WTC11 (cell line): ENCODE measurements at regions not wholly inside any gene's neighbourhood (a gene's known extent, or its start where the extent isn't known, plus 50 kb on each side); places are given as distances from the start of the nearest gene placed in this dataset.

Source experiments
- ATAC-seq: fragments of 200-7000 bp; cut with Tn5 transposase; 2 replicates; pipeline ENCODE4 v1.10.0; 2021; ENCODE audit warnings: mild to moderate bottlenecking, moderate library complexity
- CTCF ChIA-PET: fragments of 300-600 bp; sonication (Branson Sonifier 250); formaldehyde crosslinking; loops from one replicate; lab custom pipeline; 2021; ENCODE audit warnings: antibody characterized with exemption; lab: Charles Lee
- POLR2A ChIA-PET: fragments of 350-600 bp; sonication (Branson Sonifier 250); formaldehyde crosslinking; loops from one replicate; lab custom pipeline; 2021; ENCODE audit warnings: antibody characterized with exemption; lab: Charles Lee
- DNase-seq: peaks from one replicate; pipeline ENCODE4 v3.0.0; 2021; ENCODE audit warnings: low spot score
- H3K27ac Mint-ChIP-seq: 2 replicates; pipeline ENCODE4 v1.8.0; 2021; ENCODE audit warnings: mixed read lengths
- H3K27me3 Mint-ChIP-seq: 2 replicates; pipeline ENCODE4 v1.8.0; 2021; ENCODE audit warnings: low read depth, mild to moderate bottlenecking, moderate library complexity, mixed read lengths
- H3K36me3 Mint-ChIP-seq: 2 replicates; pipeline ENCODE4 v1.8.0; 2021; ENCODE audit warnings: mixed read lengths
- H3K4me1 Mint-ChIP-seq: 2 replicates; pipeline ENCODE4 v1.8.0; 2022; ENCODE audit warnings: mixed read lengths
- H3K4me3 Mint-ChIP-seq: 2 replicates; pipeline ENCODE4 v1.8.0; 2021; ENCODE audit warnings: mild to moderate bottlenecking, moderate library complexity, mixed read lengths
- H3K9me3 Mint-ChIP-seq: 2 replicates; pipeline ENCODE4 v1.8.0; 2021; ENCODE audit warnings: mixed read lengths
- AFF4 ChIP-seq: sonication (generic); formaldehyde crosslinking; IDR thresholded peaks from 2 replicates; pipeline ENCODE4 v1.8.1; 2023; ENCODE audit warnings: mild to moderate bottlenecking, missing genetic modification reagents, borderline replicate concordance
- ATF3 ChIP-seq: sonication (generic); formaldehyde crosslinking; conservative IDR thresholded peaks from 2 replicates; pipeline ENCODE4 v1.8.1; 2022; ENCODE audit warnings: mild to moderate bottlenecking, missing genetic modification reagents
- CTCF ChIP-seq: fragments of 200-600 bp; IDR thresholded peaks from 2 replicates; pipeline ENCODE4 v1.8.0; 2022; ENCODE audit warnings: antibody characterized with exemption
- E2F4 ChIP-seq: sonication (generic); formaldehyde crosslinking; IDR thresholded peaks from 2 replicates; pipeline ENCODE4 v1.8.1; 2022; ENCODE audit warnings: low read depth, mild to moderate bottlenecking, moderate library complexity, missing genetic modification reagents, borderline replicate concordance
- FOXP1 ChIP-seq: sonication (generic); formaldehyde crosslinking; IDR thresholded peaks from 2 replicates; pipeline ENCODE4 v1.8.0; 2022; ENCODE audit warnings: missing genetic modification reagents, mild to moderate bottlenecking, moderate library complexity, borderline replicate concordance
- KAT7 ChIP-seq: sonication (generic); formaldehyde crosslinking; IDR thresholded peaks from 2 replicates; pipeline ENCODE4 v1.8.1; 2023; ENCODE audit warnings: missing genetic modification reagents, mild to moderate bottlenecking, borderline replicate concordance
- MXD4 ChIP-seq: fragments of 250-450 bp; sonication (Bioruptor Pico); IDR thresholded peaks from 2 replicates; pipeline ENCODE4 v1.8.0; 2021; ENCODE audit warnings: mild to moderate bottlenecking, moderate library complexity, borderline replicate concordance
- NFYB ChIP-seq: sonication (generic); formaldehyde crosslinking; conservative IDR thresholded peaks from 2 replicates; pipeline ENCODE4 v1.8.0; 2022; ENCODE audit warnings: low read depth, missing genetic modification reagents
- PREB ChIP-seq: sonication (generic); formaldehyde crosslinking; IDR thresholded peaks from 2 replicates; pipeline ENCODE4 v1.8.1; 2022; ENCODE audit warnings: mild to moderate bottlenecking, missing genetic modification reagents, moderate library complexity, borderline replicate concordance
- RELA ChIP-seq: sonication (generic); formaldehyde crosslinking; IDR thresholded peaks from 2 replicates; pipeline ENCODE4 v1.8.1; 2022; ENCODE audit warnings: missing genetic modification reagents, mild to moderate bottlenecking, borderline replicate concordance
- SMAD3 ChIP-seq: sonication (generic); formaldehyde crosslinking; IDR thresholded peaks from 2 replicates; pipeline ENCODE4 v1.8.0; 2022; ENCODE audit warnings: missing genetic modification reagents, mild to moderate bottlenecking, borderline replicate concordance
- TCF7 ChIP-seq: sonication (generic); formaldehyde crosslinking; IDR thresholded peaks from 2 replicates; pipeline ENCODE4 v1.8.0; 2022; ENCODE audit warnings: mild to moderate bottlenecking, low read depth, missing genetic modification reagents, moderate library complexity
- TEAD4 ChIP-seq: sonication (generic); formaldehyde crosslinking; IDR thresholded peaks from 2 replicates; pipeline ENCODE4 v1.8.0; 2022; ENCODE audit warnings: mild to moderate bottlenecking, missing genetic modification reagents
- ZNF512 ChIP-seq: sonication (generic); formaldehyde crosslinking; IDR thresholded peaks from 2 replicates; pipeline ENCODE4 v1.8.1; 2022; ENCODE audit warnings: missing genetic modification reagents, borderline replicate concordance
- TF ChIP-seq, protein P1 (sequence below): sonication (generic); formaldehyde crosslinking; IDR thresholded peaks from 2 replicates; pipeline ENCODE4 v1.8.1; 2023; ENCODE audit warnings: mild to moderate bottlenecking, moderate library complexity, missing genetic modification reagents

DNA sequence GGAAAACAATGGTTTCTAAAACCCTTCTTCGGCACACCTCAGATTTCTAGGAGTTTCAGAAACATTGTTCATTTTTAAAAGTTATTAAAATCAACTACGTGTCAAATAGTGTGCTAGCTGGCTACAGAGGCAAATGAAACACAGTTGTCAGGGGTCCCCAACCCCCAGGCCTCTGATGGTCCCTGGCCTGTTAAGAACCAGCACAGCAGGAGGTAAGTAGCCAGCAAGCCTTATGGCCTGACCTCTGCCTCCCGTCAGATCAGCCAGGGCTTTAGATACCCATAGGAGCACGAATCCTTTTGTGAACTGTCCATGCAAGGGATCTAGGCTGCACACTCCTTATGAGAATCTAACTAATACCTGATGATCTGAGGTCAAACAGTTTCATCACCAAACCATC lies 648.2 kb downstream of the FAM181B start:
- ChIA-PET POLR2A (no interaction called here), CTCF (no interaction called here)
- H3K36me3 Mint-ChIP-seq, result no peaks in the 10 kb centered on the region
- H3K4me1 Mint-ChIP-seq, result peaks cover 16% of the 10 kb centered on the region
- H3K9me3 Mint-ChIP-seq, result no peaks in the 10 kb centered on the region
- H3K27me3 Mint-ChIP-seq, result no peaks in the 10 kb centered on the region
- peak; percentile 9 for DNase-seq
- no peak overlapping the region for H3K4me3 Mint-ChIP-seq
- H3K27ac Mint-ChIP-seq, result no peak overlapping the region
- TF ChIP-seq PREB (no peak), KAT7 (CRISPR knock-in tag) (no peak), CTCF (no peak), SMAD3 (CRISPR knock-in tag) (no peak), E2F4 (CRISPR knock-in tag) (no peak), MXD4 (CRISPR knock-in tag) (no peak), ATF3 (CRISPR knock-in tag) (no peak), FOXP1 (CRISPR knock-in tag) (no peak), TEAD4 (CRISPR knock-in tag) (no peak), TCF7 (CRISPR knock-in tag) (no peak), ZNF512 (CRISPR knock-in tag) (no peak), RELA (CRISPR knock-in tag) (no peak)
- TF ChIP-seq, protein P1, sequence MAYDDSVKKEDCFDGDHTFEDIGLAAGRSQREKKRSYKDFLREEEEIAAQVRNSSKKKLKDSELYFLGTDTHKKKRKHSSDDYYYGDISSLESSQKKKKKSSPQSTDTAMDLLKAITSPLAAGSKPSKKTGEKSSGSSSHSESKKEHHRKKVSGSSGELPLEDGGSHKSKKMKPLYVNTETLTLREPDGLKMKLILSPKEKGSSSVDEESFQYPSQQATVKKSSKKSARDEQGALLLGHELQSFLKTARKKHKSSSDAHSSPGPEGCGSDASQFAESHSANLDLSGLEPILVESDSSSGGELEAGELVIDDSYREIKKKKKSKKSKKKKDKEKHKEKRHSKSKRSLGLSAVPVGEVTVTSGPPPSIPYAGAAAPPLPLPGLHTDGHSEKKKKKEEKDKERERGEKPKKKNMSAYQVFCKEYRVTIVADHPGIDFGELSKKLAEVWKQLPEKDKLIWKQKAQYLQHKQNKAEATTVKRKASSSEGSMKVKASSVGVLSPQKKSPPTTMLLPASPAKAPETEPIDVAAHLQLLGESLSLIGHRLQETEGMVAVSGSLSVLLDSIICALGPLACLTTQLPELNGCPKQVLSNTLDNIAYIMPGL (CRISPR knock-in tag), result no peak
- ATAC-seq, result no peak

DNA sequence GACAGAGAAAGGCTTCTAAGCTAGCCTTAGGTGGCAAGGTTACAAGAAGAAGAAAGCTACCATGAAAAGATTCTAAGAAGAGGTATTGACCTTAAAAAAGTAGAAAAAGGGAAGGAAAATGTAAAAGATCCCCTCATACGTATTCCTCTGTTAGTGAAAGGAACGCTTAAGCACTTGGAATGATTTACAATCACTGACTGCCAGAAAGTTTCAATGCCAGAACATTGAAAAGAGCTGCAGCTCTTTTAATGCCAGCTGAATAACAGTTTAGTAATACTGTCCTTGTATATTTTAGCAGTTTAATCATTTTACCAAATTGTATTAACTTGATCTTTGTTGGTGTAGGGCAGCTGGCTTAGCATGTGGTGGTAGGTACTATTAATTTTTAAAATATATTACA lies 650.7 kb downstream of the FAM181B start:
- Mint-ChIP-seq H3K36me3 (no peaks in the 10 kb centered on the region), H3K27me3 (no peaks in the 10 kb centered on the region), H3K4me1 (peaks cover 23% of the 10 kb centered on the region), H3K27ac (no peak overlapping the region), H3K9me3 (no peaks in the 10 kb centered on the region), H3K4me3 (no peak overlapping the region)
- POLR2A ChIA-PET, result no interaction called here
- CTCF ChIA-PET, result no interaction called here
- DNase-seq (no peak), ATAC-seq (no peak)
- TF ChIP-seq AFF4 (CRISPR knock-in tag), result no peak
- TF ChIP-seq NFYB (CRISPR knock-in tag), result no peak
